HG02973 (cell line): ENCODE measurements at regions not wholly inside any gene's neighbourhood (a gene's known extent, or its start where the extent isn't known, plus 50 kb on each side); places are given as distances from the start of the nearest gene placed in this dataset.
"Not testable (repeated sequence)": the region's sequence is repeated elsewhere in the genome, so short reads cannot be mapped to it uniquely, and the experiment has no call there.

ENCODE experiments used
- ATAC-seq: cut with Tn5 transposase; IDR thresholded peaks from one replicate; pipeline ENCODE4 v1.9.1; 2021; ENCODE audit warnings: moderate library complexity; ENCODE audit not compliant: unreplicated experiment

DNA sequence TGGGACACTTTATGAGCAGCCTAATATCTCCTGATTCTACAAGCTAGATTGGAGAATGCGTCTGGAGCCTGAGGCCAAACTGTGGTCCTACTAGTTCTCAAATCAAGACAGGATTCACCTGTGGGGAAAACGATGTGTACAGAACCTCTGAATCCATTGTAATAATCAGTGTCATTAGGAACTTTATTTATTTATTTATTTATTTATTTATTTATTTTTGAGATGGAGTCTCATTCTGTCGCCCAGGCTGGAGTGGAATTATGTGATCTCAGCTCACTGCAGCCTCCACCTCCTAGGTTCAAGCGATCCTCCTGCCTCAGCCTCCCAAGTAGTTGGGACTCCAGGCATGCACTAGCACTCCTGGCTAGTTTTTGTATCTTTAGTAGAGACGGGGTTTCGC lies 52.6 kb upstream of the KIF26B start:
- not testable (repeated sequence) for ATAC-seq

GRCh38 chr1:245099401-245099800 lies 55.4 kb upstream of the KIF26B start:
- ATAC-seq, result no peak

DNA sequence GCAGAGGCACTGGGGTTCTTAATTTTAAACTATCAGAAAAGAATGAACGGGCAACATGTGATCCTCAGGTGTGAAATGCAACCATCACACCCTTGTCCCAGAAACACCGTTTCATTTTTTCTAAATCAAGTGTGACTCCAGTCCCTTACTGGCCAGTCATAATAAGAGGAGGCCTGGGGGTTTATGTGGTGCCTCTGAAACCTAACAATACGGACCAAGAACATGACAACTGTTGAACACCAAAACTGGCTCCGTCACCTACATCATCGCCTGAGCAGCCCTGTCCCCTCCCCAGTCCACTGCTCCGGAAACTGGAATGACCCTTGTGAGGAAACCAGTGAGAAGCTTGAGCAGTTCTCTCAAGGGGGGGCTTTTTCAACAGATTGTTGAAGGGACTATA lies 55.9 kb upstream of the KIF26B start:
- ATAC-seq, result no peak

GRCh38 chr1:245096311-245097066 lies 58.3 kb upstream of the KIF26B start:
- no peak for ATAC-seq

DNA sequence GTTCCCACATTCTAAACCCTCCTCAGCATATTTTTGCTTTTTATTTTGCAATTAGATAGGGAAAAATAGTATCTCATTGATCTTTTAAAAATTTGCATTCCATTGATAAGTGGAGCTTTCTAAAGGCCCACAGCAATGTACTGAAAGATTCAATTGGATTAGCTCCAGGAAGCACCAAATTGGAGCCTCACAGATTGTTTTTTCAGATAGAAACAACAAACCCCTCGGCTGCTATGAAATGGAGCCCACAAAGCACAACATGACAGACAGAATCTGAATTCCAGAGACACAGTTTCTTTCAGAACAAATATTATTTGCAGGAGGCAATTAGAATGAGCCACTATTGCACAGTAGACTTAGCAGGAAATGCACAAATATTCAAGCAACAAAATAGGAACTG lies 58.9 kb upstream of the KIF26B start:
- no peak for ATAC-seq

DNA sequence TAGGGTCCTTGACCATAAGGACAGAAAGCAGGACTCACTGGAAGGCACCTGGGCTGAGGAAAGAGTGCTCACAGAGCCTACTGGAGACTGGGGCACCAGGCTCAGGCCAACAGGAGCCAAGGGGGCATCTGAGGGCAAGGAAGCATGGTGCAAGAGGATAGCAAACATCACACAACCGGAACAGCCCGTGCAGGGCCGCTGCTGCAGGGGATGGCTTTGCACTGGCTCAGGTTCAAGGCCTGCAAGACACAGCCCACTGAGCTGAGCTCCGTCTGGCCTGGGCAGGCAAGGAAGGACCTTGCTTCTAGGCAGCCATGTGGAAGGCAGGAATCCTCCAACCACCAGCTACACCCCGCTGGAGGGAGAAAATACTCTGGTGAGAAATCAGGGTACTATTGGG lies 59.8 kb upstream of the KIF26B start:
- ATAC-seq, result no peak

- ATAC-seq, result no peak
These were observed 60.7 kb upstream of the KIF26B start for GRCh38 chr1:245094092-245094491.

GRCh38 chr1:245092638-245092976 lies 62.2 kb upstream of the KIF26B start:
- no peak for ATAC-seq

GRCh38 chr1:245091818-245092637 lies 62.8 kb upstream of the KIF26B start:
- ATAC-seq, result no peak

DNA sequence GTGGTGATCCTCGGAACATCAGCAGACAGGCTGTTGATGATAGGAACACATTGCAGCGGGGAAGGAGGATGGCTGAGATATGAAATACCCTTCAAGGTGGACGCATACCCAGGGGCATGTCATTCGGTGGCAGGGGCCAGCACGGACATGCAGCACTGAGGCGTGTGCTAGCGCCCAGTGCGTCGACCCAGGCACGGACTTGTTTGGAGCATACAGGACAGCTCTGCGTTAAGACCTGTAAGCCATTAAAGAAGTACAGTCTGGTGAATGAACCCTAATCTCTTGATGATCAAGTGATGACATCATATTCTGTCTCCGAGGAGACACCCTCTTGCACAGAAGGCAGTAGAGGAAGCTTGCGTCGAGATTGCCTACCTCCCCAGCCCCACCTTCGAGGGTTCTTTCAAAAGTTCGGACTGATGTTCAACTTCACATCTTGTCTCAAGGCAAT lies 63.6 kb upstream of the KIF26B start:
- no peak for ATAC-seq

DNA sequence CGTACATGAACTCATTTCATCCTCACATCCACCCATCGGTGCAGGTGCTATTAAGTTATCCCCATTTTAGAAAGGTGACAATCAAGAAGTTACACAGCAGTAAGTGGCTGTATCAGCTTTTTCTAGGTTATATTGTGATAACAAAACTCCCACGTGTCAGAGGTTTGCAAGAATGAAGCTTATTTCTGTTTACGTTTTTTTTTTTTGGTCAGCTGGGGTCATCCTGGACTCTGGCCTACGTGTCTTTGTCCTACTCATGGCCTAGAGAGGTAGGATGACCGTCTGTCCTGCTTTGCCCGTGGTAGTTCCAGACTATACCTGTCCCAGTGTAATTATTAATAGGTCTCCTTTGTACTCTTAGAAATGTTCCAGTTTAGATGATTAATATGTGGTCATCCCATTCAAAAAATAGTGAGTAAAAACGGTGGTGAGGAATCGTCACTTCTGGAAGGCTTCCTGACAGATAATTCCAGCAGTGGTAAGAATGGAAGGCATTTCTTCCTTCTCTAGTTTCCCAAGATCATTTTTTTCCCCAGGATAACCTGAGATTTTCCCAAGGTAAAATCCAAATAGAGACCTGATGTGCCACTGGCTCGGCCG lies 64.2 kb upstream of the KIF26B start:
- ATAC-seq, result no peak

DNA sequence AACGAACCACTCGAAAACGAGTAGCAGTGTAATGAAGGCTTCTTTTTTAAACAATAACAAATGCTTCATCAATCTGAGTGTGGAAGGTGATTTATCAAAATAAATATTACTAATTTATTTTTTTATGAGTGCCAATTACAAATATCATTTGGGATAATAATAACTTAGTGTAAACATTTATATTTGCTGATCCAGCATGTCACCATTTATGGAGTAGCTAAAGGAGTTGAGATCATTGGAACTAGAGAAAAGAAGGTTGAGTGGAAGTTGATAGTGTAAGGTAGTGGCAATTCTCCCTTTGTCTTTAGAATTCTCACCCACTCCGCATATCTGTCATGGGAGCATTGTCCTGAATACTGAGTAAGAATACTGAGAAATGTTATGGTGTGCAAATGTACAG lies 67.1 kb upstream of the KIF26B start:
- ATAC-seq, result no peak

DNA sequence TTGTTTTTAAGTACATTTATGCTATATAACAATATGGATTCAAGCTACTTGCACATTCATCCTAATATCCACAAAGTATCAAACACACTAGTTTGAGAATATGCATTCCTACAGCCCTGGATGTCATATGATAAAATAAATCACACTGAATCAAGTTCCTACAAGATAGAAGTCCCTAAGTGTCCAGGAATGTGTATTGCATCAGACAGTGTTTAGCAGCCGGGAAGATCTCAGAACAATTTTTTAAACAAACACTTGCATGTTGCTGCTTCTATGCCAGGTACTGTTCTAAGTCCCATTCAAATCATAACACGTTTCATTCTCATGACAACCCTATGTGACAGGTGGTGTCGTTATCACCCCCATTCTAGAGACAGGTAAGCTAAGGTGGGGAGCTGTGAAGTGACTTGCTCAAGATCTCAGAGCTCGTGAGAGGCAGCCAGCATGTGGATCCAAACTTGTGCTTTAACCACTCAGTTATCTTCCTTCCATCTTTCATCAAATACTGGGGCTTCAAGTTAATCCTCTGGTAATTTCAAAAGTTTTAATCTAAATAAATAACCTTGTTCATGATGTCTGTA lies 68.3 kb upstream of the KIF26B start:
- ATAC-seq, result no peak

- no peak for ATAC-seq
These were observed 69.2 kb upstream of the KIF26B start for GRCh38 chr1:245085508-245086095.

- ATAC-seq, result no peak
These were observed 70.2 kb upstream of the KIF26B start for GRCh38 chr1:245084551-245084950.

DNA sequence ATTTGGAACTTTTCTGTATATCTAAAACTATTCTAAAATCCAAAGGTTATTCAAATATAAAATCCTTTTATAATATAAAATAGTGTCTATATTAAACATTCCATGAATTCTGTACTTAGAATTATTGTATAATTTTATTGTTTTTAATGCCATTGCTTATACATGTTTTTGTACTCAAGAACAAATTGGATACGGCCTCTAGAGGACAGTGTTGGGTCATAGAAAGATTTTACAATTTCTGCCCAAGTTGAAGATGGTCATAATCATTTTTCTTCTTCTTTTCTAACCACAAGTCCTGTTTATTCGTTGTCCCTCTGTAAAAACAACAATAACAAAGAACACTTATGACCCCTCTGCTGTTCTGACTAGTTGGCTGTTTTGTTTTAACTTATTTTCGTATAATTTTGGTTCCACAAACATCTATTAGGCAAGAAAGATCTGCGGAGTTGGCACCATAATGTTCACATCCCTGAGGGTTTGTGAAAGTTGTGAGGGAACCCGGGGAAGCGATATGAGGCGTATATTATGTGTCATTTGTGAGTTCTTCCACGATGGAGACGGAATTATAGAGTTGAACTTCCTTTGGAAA lies 75.7 kb upstream of the KIF26B start:
- ATAC-seq, result no peak

DNA sequence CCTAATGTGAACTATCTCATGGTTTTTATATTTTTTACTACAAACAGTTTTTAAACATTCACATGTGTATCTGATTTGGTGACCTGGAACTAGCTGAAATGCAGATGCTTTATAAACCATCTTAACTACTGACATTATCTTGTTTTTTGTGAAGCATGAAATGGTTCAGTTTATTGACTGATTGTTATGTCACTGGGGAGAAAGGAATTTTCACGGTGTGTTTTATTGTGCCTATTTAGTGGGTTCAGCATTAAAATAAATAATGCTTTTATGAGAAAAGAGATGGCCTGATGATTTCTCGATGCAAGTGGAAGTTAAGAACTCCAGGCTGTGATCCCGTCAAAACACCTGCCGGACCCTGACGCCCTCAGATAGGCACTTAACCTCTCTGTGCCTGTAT lies 79.9 kb upstream of the KIF26B start:
- no peak for ATAC-seq

DNA sequence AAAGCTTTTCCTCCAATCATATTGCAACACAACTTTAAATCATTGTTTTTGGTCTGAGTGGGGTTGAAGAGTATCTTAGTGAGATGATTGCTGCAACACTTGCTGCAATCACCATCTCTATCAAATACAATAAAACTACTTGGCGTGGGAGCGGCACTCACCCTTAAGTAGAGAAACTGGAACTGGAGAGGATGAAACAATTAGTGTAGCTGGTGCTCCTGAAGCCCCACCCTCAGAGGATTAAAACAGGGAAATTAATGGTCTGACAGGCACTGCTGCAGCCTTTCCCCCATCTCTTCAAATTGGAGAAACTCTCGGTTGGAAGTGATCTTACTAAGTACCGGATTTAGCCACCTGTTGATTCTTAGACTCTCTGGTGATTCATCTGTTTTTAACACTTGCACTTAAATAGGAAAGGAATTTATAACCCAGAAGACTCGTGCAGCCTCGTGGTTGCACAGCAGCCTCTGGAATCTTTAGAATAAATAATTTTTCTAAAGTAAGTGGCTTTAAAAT lies 80.5 kb upstream of the KIF26B start:
- no peak for ATAC-seq

DNA sequence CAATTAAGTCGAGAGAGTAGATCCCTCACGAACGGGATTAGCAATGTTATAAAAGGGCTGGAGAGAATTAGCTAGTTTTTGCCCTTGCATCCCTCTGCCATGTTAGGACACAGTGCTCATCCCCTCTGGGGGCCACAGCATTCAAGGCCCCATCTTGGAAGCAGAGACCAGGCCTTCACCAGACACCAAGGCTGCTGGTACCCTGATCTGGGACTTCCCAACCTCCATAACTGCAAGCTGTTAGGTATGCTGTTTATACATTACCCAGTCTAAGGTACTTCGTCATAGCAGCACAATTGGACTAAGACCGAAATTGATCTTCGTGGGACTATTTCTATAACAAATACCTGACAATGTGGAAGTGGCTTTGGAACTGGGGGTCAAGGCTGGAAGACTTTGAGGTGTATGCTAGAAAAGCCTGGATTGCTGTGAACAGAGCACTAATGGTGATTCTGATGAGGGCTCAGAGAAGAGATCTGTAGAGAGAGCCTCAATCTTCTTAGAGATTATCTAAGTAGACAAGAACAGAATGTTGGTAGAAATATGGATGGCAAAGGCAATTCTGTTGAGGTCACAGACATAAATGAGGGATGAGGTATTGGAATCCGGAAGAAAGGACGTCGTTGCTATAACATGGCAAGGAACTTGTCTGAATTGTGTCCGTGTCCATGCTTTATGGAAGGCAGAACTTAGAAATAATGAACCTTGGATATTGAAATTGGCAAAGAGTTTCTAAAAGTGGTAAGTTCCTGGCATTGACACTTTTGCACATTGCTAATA lies 83.8 kb upstream of the KIF26B start:
- no peak for ATAC-seq

DNA sequence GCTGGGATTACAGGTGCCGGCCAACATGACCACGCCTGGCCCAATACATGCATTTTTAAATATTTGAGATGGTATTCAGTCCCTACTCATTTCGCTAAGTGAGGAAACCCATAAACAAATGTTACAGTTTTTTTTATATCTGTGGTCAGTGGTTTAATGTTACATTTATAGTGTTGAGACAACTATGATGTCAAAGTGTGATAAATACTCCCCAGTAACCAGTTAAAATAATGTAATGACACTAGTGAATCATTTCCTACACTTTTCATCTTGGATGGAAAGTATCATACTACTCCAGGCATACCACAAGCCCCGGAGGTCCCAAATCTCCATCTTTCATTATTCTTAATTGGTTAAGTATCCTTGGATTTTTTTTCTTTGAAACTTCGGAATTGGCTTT lies 87.5 kb upstream of the KIF26B start:
- no peak for ATAC-seq
